SK-N-SH treated with all-trans-retinoic acid at 6 μM for 48 hours (cell line): ENCODE measurements at regions not wholly inside any gene's neighbourhood (a gene's known extent, or its start where the extent isn't known, plus 50 kb on each side); places are given as distances from the start of the nearest gene placed in this dataset.

ENCODE experiments used
- ATAC-seq: fragments of 200-7000 bp; cut with Tn5 transposase; 3 replicates; pipeline ENCODE4 v1.9.1; 2020; ENCODE audit warnings: mild to moderate bottlenecking, moderate library complexity
- ARNTL ChIP-seq: fragments of 450-650 bp; formaldehyde crosslinking; IDR thresholded peaks from 2 replicates; pipeline ENCODE4 v1.5.0; 2020; ENCODE audit warnings: low read depth, mild to moderate bottlenecking, moderate library complexity, borderline replicate concordance
- BACH2 ChIP-seq: fragments of 250-450 bp; sonication (Bioruptor Pico); IDR thresholded peaks from 2 replicates; pipeline ENCODE4 v1.9.0; 2021; ENCODE audit warnings: mild to moderate bottlenecking, borderline replicate concordance
- CSDC2 ChIP-seq: fragments of 250-450 bp; sonication (Bioruptor Pico); IDR thresholded peaks from 2 replicates; pipeline ENCODE4 v1.5.0; 2020; ENCODE audit warnings: mild to moderate bottlenecking, moderate library complexity
- ESRRG ChIP-seq: fragments of 250-450 bp; sonication (Bioruptor Pico); IDR thresholded peaks from 2 replicates; pipeline ENCODE4 v1.6.1; 2021; ENCODE audit warnings: mild to moderate bottlenecking
- ISL1 ChIP-seq: fragments of 250-450 bp; sonication (Bioruptor Pico); IDR thresholded peaks from 2 replicates; pipeline ENCODE4 v2.1.2; 2022; ENCODE audit warnings: mild to moderate bottlenecking, moderate library complexity
- OSR1 ChIP-seq: fragments of 250-450 bp; sonication (Bioruptor Pico); IDR thresholded peaks from 2 replicates; pipeline ENCODE4 v1.8.0; 2022; ENCODE audit warnings: moderate library complexity, mild to moderate bottlenecking, inconsistent platforms
- PPARA ChIP-seq: fragments of 250-450 bp; sonication (Bioruptor Pico); IDR thresholded peaks from 2 replicates; pipeline ENCODE4 v1.5.0; 2020; ENCODE audit warnings: mild to moderate bottlenecking, borderline replicate concordance
- RARB ChIP-seq: fragments of 250-450 bp; sonication (Bioruptor Pico); IDR thresholded peaks from 2 replicates; pipeline ENCODE4 v1.8.0; 2021; ENCODE audit warnings: mild to moderate bottlenecking, moderate library complexity
- SNAI2 ChIP-seq: fragments of 250-450 bp; sonication (Bioruptor Pico); IDR thresholded peaks from 2 replicates; pipeline ENCODE4 v1.5.0; 2020; ENCODE audit warnings: mild to moderate bottlenecking, moderate library complexity
- TCF4 ChIP-seq: fragments of 250-450 bp; sonication (Bioruptor Pico); IDR thresholded peaks from 2 replicates; pipeline ENCODE4 v1.8.0; 2021; ENCODE audit warnings: mild to moderate bottlenecking, moderate library complexity, borderline replicate concordance
- TOX ChIP-seq: fragments of 250-450 bp; sonication (Bioruptor Pico); IDR thresholded peaks from 2 replicates; pipeline ENCODE4 v1.8.0; 2021; ENCODE audit warnings: mild to moderate bottlenecking, moderate library complexity, borderline replicate concordance
- ZFP3 ChIP-seq: fragments of 250-450 bp; sonication (Bioruptor Pico); IDR thresholded peaks from 2 replicates; pipeline ENCODE4 v1.5.0; 2020; ENCODE audit warnings: mild to moderate bottlenecking, moderate library complexity
- ZFP30 ChIP-seq: fragments of 450-650 bp; formaldehyde crosslinking; IDR thresholded peaks from 2 replicates; pipeline ENCODE4 v1.5.0; 2022; ENCODE audit warnings: mild to moderate bottlenecking, moderate library complexity
- ZNF565 ChIP-seq: fragments of 450-650 bp; formaldehyde crosslinking; conservative IDR thresholded peaks from 2 replicates; pipeline ENCODE4 v1.5.0; 2020; ENCODE audit warnings: low read depth, mild to moderate bottlenecking, moderate library complexity
- ZNF70 ChIP-seq: fragments of 450-650 bp; formaldehyde crosslinking; IDR thresholded peaks from 2 replicates; pipeline ENCODE4 v1.5.0; 2020; ENCODE audit warnings: mild to moderate bottlenecking, moderate library complexity
- ZNF8 ChIP-seq: fragments of 450-650 bp; formaldehyde crosslinking; IDR thresholded peaks from 2 replicates; pipeline ENCODE4 v1.5.0; 2020; ENCODE audit warnings: mild to moderate bottlenecking, moderate library complexity
- TF ChIP-seq, protein P1 (sequence below): fragments of 250-450 bp; sonication (Bioruptor Pico); IDR thresholded peaks from 2 replicates; pipeline ENCODE4 v1.5.0; 2020; ENCODE audit warnings: mild to moderate bottlenecking, moderate library complexity
- TF ChIP-seq, protein P2 (sequence below): fragments of 250-450 bp; sonication (Bioruptor Pico); IDR thresholded peaks from 2 replicates; pipeline ENCODE4 v1.8.0; 2021; ENCODE audit warnings: low read depth, mild to moderate bottlenecking, moderate library complexity, borderline replicate concordance
- TF ChIP-seq, protein P3 (sequence below): fragments of 250-450 bp; sonication (Bioruptor Pico); IDR thresholded peaks from 2 replicates; pipeline ENCODE4 v1.8.0; 2020; ENCODE audit warnings: mild to moderate bottlenecking, moderate library complexity, borderline replicate concordance

DNA sequence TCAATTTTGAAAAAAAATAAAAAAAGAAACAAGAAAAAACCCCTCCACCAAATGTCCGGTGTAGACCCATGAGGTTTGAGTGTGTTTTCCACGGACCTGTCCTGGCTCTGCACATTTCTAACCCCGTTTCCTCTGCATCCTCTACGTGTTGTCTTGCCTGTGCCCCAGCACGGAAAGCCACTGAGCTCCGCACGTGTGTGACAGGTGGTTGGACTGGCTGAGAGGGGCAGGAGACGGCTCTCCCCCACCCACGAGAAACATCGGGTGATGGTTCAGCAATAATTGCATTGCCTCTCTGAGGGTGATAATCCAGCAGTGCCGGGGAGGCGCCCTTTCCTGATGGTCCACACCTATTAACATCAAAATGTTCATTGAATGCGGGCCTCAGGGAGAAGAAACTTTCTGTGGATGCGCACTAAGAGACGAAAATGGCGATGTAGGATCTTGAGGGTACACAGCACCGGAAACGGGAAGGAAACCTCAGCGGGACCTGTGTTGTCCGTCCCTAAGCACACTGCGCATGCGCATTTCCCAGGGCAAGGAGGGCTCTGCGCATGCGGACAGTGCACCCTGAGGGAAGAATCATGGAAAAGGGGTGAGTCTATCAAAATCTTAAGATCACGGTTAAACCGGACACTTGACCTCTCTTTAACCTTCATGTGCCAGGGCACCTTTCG lies 470.1 kb upstream of the ADARB2 start (continued):
- TF ChIP-seq, protein P1, sequence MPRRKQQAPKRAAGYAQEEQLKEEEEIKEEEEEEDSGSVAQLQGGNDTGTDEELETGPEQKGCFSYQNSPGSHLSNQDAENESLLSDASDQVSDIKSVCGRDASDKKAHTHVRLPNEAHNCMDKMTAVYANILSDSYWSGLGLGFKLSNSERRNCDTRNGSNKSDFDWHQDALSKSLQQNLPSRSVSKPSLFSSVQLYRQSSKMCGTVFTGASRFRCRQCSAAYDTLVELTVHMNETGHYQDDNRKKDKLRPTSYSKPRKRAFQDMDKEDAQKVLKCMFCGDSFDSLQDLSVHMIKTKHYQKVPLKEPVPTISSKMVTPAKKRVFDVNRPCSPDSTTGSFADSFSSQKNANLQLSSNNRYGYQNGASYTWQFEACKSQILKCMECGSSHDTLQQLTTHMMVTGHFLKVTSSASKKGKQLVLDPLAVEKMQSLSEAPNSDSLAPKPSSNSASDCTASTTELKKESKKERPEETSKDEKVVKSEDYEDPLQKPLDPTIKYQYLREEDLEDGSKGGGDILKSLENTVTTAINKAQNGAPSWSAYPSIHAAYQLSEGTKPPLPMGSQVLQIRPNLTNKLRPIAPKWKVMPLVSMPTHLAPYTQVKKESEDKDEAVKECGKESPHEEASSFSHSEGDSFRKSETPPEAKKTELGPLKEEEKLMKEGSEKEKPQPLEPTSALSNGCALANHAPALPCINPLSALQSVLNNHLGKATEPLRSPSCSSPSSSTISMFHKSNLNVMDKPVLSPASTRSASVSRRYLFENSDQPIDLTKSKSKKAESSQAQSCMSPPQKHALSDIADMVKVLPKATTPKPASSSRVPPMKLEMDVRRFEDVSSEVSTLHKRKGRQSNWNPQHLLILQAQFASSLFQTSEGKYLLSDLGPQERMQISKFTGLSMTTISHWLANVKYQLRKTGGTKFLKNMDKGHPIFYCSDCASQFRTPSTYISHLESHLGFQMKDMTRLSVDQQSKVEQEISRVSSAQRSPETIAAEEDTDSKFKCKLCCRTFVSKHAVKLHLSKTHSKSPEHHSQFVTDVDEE (CRISPR knock-in tag): no peak
- no peak for TF ChIP-seq CSDC2 (CRISPR knock-in tag)

DNA sequence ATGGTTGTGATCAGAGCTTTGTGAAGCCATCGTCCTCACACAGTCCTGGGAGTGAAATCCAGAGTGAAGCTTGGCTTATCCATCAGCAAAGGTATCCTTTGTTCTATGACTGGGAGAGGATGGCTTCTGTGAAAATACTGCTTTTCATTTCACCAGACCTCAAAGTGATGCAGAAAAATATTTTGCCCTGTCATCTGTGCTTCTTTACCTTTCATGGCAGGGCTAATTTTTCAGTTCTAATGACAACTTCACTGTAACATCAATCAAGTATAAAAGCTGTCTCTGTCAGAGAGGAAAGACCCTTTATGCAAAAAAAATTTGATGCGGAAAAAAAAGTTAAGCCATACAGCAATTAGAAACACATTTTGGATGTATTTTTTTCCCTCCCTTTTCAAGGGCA lies 468.1 kb upstream of the ADARB2 start:
- no peak for ATAC-seq
- TF ChIP-seq ZFP3 (CRISPR knock-in tag) (no peak), ZNF8 (CRISPR knock-in tag) (no peak)
- TF ChIP-seq, protein P2, sequence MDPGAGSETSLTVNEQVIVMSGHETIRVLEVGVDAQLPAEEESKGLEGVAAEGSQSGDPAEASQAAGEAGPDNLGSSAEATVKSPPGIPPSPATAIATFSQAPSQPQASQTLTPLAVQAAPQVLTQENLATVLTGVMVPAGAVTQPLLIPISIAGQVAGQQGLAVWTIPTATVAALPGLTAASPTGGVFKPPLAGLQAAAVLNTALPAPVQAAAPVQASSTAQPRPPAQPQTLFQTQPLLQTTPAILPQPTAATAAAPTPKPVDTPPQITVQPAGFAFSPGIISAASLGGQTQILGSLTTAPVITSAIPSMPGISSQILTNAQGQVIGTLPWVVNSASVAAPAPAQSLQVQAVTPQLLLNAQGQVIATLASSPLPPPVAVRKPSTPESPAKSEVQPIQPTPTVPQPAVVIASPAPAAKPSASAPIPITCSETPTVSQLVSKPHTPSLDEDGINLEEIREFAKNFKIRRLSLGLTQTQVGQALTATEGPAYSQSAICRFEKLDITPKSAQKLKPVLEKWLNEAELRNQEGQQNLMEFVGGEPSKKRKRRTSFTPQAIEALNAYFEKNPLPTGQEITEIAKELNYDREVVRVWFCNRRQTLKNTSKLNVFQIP (CRISPR knock-in tag): no peak

DNA sequence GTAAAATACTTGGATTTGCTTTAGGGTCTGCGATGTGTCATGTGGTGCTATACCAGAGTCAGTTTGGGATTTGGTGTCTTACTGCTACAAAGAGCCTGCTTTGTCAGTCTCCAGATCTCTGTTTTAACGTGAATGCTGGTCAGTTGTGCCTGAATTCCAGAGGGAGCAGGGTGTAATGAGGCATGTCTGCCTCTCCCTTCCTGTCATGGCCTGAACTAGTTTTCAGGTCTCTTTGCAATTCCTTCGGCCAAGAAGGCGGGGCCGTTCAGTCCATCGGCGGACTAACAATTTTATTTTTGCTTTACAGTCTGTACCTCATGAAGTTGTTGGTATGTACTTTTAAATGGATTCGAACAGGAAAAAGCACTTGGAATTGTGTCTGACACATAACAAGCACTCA lies 465.1 kb upstream of the ADARB2 start:
- no peak for TF ChIP-seq TOX
- ATAC-seq: no peak

DNA sequence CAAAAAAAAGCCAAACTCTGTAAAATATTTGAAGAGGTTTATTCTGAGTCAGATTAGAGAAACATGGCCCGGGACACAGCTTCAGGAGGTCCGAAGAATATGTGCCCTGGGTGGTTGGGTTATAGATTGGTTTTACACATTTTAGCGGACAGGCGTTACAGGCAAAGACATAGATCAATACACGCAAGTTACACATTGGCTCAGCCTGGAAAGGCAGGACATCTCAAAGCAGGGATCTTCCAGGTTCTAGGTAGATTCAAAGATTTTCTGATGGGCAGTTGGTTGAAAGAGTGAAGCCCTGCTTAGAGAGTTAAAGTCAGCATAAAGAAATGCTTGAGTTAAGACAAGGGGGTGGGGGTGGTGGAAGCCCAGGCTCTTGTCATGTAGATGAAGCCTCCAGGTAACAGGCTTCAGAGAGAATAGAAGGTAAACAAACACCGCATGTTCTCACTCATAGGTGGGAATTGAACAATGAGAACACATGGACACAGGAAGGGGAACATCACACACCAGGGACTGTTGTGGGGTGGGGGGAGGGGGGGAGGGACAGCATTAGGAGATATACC lies 464.3 kb upstream of the ADARB2 start:
- TF ChIP-seq, protein P3, sequence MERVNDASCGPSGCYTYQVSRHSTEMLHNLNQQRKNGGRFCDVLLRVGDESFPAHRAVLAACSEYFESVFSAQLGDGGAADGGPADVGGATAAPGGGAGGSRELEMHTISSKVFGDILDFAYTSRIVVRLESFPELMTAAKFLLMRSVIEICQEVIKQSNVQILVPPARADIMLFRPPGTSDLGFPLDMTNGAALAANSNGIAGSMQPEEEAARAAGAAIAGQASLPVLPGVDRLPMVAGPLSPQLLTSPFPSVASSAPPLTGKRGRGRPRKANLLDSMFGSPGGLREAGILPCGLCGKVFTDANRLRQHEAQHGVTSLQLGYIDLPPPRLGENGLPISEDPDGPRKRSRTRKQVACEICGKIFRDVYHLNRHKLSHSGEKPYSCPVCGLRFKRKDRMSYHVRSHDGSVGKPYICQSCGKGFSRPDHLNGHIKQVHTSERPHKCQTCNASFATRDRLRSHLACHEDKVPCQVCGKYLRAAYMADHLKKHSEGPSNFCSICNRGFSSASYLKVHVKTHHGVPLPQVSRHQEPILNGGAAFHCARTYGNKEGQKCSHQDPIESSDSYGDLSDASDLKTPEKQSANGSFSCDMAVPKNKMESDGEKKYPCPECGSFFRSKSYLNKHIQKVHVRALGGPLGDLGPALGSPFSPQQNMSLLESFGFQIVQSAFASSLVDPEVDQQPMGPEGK (CRISPR knock-in tag): no peak
- TF ChIP-seq OSR1 (CRISPR knock-in tag) (no peak), ZNF8 (CRISPR knock-in tag) (no peak), TCF4 (no peak), ISL1 (no peak), ARNTL (CRISPR knock-in tag) (no peak), PPARA (CRISPR knock-in tag) (no peak), RARB (CRISPR knock-in tag) (no peak), BACH2 (CRISPR knock-in tag) (no peak), SNAI2 (CRISPR knock-in tag) (no peak), ZNF70 (CRISPR knock-in tag) (no peak), ZFP3 (CRISPR knock-in tag) (no peak), CSDC2 (CRISPR knock-in tag) (no peak)
- TF ChIP-seq, protein P1 (CRISPR knock-in tag): no peak
- ATAC-seq: no peak

DNA sequence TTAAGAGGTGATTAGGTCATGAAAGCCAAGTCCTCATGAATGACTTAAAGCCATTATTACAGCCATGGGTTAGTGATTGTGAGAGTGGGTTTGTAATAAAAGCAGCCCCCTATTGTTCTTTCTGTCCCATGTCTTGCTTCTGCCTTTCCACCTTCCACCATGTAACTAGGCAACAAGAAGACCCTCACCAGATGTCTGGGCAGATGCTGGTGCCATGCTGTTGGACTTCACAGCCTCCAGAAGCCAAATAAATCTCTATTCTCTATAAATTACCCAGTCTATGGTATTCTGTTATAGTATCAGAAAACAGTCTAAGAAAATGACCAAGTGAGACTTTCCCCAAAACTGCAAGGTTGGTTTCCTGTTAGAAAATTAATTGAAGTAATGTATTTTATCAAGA lies 460.3 kb upstream of the ADARB2 start:
- ATAC-seq: no peak
- TF ChIP-seq ZFP3 (CRISPR knock-in tag) (no peak), TOX (no peak), ZNF8 (CRISPR knock-in tag) (no peak), ARNTL (CRISPR knock-in tag) (no peak), CSDC2 (CRISPR knock-in tag) (no peak), BACH2 (CRISPR knock-in tag) (no peak), ZNF565 (CRISPR knock-in tag) (no peak), ZFP30 (CRISPR knock-in tag) (no peak), ESRRG (CRISPR knock-in tag) (no peak)
- TF ChIP-seq, protein P3 (CRISPR knock-in tag): no peak
- TF ChIP-seq, protein P1 (CRISPR knock-in tag): no peak
